Endothelial cell of umbilical vein (primary cell): ENCODE measurements at regions not wholly inside any gene's neighbourhood (a gene's known extent, or its start where the extent isn't known, plus 50 kb on each side); places are given as distances from the start of the nearest gene placed in this dataset.

Experiments
- CTCF ChIP-seq, 2 donors: IDR thresholded peaks; 1 replicate in 1 of 2; 2 replicates in 1 of 2; pipeline ENCODE4 v1.5.1; 2011; ENCODE audit warnings: low read length in 2 of 2, mild to moderate bottlenecking in 2 of 2, moderate library complexity in 2 of 2, control low read depth in 1 of 2, inconsistent platforms in 1 of 2, low read depth in 1 of 2; ENCODE audit not compliant: insufficient read depth in 1 of 2; ENCODE audit errors: extremely low read depth in 1 of 2
- EZH2 ChIP-seq: IDR thresholded peaks from 2 replicates; pipeline ENCODE4 v1.6.1; 2012; ENCODE audit warnings: borderline replicate concordance, low read depth, mild to moderate bottlenecking, moderate library complexity, low read length, inconsistent platforms; ENCODE audit not compliant: severe bottlenecking
- POLR2AphosphoS5 ChIP-seq: IDR thresholded peaks from 2 replicates; pipeline ENCODE4 v1.6.1; 2012; ENCODE audit warnings: low read depth, mild to moderate bottlenecking, control low read depth, low read length, moderate library complexity; ENCODE audit not compliant: insufficient read depth

GRCh38 chr1:56204206-56204605 is 375.2 kb downstream of the PLPP3 start:
- TF ChIP-seq EZH2 (no peak), CTCF (IDR thresholded peaks at IDR 0.05; ENCODE audit: extremely low read depth in 1 of 2, insufficient read depth in 1 of 2, low read depth in 1 of 2, low read length in 2 of 2) (no peak), POLR2AphosphoS5 (no peak)
